HEK293 (cell line): ENCODE measurements at regions not wholly inside any gene's neighbourhood (a gene's known extent, or its start where the extent isn't known, plus 50 kb on each side); places are given as distances from the start of the nearest gene placed in this dataset.

Experiments used
- CTCF ChIA-PET: fragments of 350-600 bp; formaldehyde crosslinking; extraction: SDS; loops from one replicate; lab custom pipeline; 2021; ENCODE audit warnings: antibody characterized with exemption; lab: Yijun Ruan, JAX
- POLR2A ChIA-PET: fragments of 300-600 bp; formaldehyde crosslinking; extraction: SDS; loops from one replicate; lab custom pipeline; 2020; ENCODE audit warnings: antibody characterized with exemption, inconsistent platforms; lab: Yijun Ruan, JAX
- H3K27ac ChIP-seq: fragments of 200-500 bp; sonication (Bioruptor generic); 2 replicates; pipeline ENCODE4 v1.5.1; 2014; ENCODE audit warnings: low read depth, low read length, control low read depth, inconsistent platforms; ENCODE audit errors: extremely low read depth
- H3K36me3 ChIP-seq, 2 experiments: fragments of 200-500 bp in 1 of 2; sonication (Bioruptor generic) in 1 of 2; 1 replicate in 1 of 2; 2 replicates in 1 of 2; pipeline ENCODE4 v1.5.1; 2014 to 2017; ENCODE audit warnings: inconsistent platforms in 2 of 2, low read length in 2 of 2; ENCODE audit not compliant: control insufficient read depth in 2 of 2, insufficient read depth in 1 of 2
- H3K4me1 ChIP-seq: fragments of 200-500 bp; sonication (Bioruptor generic); 2 replicates; pipeline ENCODE4 v1.5.1; 2014; ENCODE audit warnings: mild to moderate bottlenecking, low read length, inconsistent platforms; ENCODE audit not compliant: control insufficient read depth, insufficient read depth
- H3K4me3 ChIP-seq: 2 replicates; pipeline ENCODE4 v1.5.1; 2011; ENCODE audit warnings: low read depth, mild to moderate bottlenecking, control low read depth, low read length, moderate library complexity
- H3K9me3 ChIP-seq: fragments of 200-500 bp; sonication (Bioruptor generic); 2 replicates; pipeline ENCODE4 v1.5.1; 2014; ENCODE audit warnings: low read depth, low read length, inconsistent platforms; ENCODE audit not compliant: control insufficient read depth, insufficient read depth
- KLF17 ChIP-seq: fragments of 450-650 bp; formaldehyde crosslinking; IDR thresholded peaks from 2 replicates; pipeline ENCODE4 v1.5.1; 2016; ENCODE audit warnings: missing biosample characterization, missing genetic modification characterization
- PRDM2 ChIP-seq: fragments of 450-650 bp; formaldehyde crosslinking; IDR thresholded peaks from 2 replicates; pipeline ENCODE4 v1.5.1; 2016; ENCODE audit warnings: missing biosample characterization, missing genetic modification characterization, borderline replicate concordance
- WT1 ChIP-seq: fragments of 450-650 bp; formaldehyde crosslinking; IDR thresholded peaks from 2 replicates; pipeline ENCODE4 v1.5.1; 2016; ENCODE audit warnings: missing biosample characterization, missing genetic modification characterization
- ZBTB10 ChIP-seq: fragments of 450-650 bp; formaldehyde crosslinking; IDR thresholded peaks from 2 replicates; pipeline ENCODE4 v1.5.1; 2016; ENCODE audit warnings: missing biosample characterization, missing genetic modification characterization
- ZNF157 ChIP-seq: fragments of 450-650 bp; formaldehyde crosslinking; IDR thresholded peaks from 2 replicates; pipeline ENCODE4 v1.5.1; 2016; ENCODE audit warnings: missing biosample characterization, missing genetic modification characterization
- ZNF175 ChIP-seq: fragments of 450-650 bp; formaldehyde crosslinking; IDR thresholded peaks from 2 replicates; pipeline ENCODE4 v1.5.1; 2016; ENCODE audit warnings: missing biosample characterization, missing genetic modification characterization
- ZNF18 ChIP-seq: fragments of 450-650 bp; formaldehyde crosslinking; IDR thresholded peaks from 2 replicates; pipeline ENCODE4 v1.5.1; 2016; ENCODE audit warnings: missing biosample characterization, missing genetic modification characterization
- ZNF214 ChIP-seq: fragments of 450-650 bp; formaldehyde crosslinking; IDR thresholded peaks from 2 replicates; pipeline ENCODE4 v1.5.1; 2017; ENCODE audit warnings: missing biosample characterization, mild to moderate bottlenecking, missing genetic modification characterization, borderline replicate concordance
- ZNF280C ChIP-seq: fragments of 450-650 bp; formaldehyde crosslinking; IDR thresholded peaks from 2 replicates; pipeline ENCODE4 v1.5.1; 2016; ENCODE audit warnings: missing biosample characterization, missing genetic modification characterization
- ZNF529 ChIP-seq: fragments of 450-650 bp; formaldehyde crosslinking; IDR thresholded peaks from 2 replicates; pipeline ENCODE4 v1.5.1; 2017; ENCODE audit warnings: missing genetic modification characterization, missing biosample characterization; ENCODE audit not compliant: insufficient replicate concordance
- ZNF530 ChIP-seq: fragments of 450-650 bp; formaldehyde crosslinking; IDR thresholded peaks from 2 replicates; pipeline ENCODE4 v1.5.1; 2016; ENCODE audit warnings: low read depth, missing biosample characterization, missing genetic modification characterization
- ZNF560 ChIP-seq: fragments of 450-650 bp; formaldehyde crosslinking; IDR thresholded peaks from 2 replicates; pipeline ENCODE4 v1.5.1; 2017; ENCODE audit warnings: missing biosample characterization, missing genetic modification characterization, borderline replicate concordance
- ZNF629 ChIP-seq: fragments of 450-650 bp; formaldehyde crosslinking; IDR thresholded peaks from 2 replicates; pipeline ENCODE4 v1.5.1; 2017; ENCODE audit warnings: missing biosample characterization, missing genetic modification characterization
- ZSCAN16 ChIP-seq: fragments of 450-650 bp; formaldehyde crosslinking; IDR thresholded peaks from 2 replicates; pipeline ENCODE4 v1.5.1; 2016; ENCODE audit warnings: missing biosample characterization, missing genetic modification characterization

GRCh38 chr6:141968632-141969031, 164.1 kb upstream of the GJE1 start:
- no peaks in the 10 kb centered on the region for H3K36me3 ChIP-seq
- H3K9me3 ChIP-seq = no peaks in the 10 kb centered on the region
- no peak overlapping the region for H3K27ac ChIP-seq
- TF ChIP-seq ZNF175 (tag by site-specific recombination) = no peak
- TF ChIP-seq ZNF529 = no peak
- no peak for TF ChIP-seq PRDM2
- TF ChIP-seq ZSCAN16 (tag by site-specific recombination) = no peak
- no peak for TF ChIP-seq ZNF629 (tag by site-specific recombination)
- no peak for TF ChIP-seq ZNF157
- no peak for TF ChIP-seq ZNF214 (tag by site-specific recombination)
- no peak overlapping the region for H3K4me3 ChIP-seq
- ChIA-PET POLR2A (no interaction called here), CTCF (interaction anchor here (0.6 kb wide), 2 partner anchors 188 to 593 kb away, joined by 3 to 4 read pairs; no protein-coding TSS in a partner anchor)
- H3K4me1 ChIP-seq = no peaks in the 10 kb centered on the region

GRCh38 chr6:141965016-141965545, 167.6 kb upstream of the GJE1 start:
- Histone ChIP-seq H3K36me3 (no peaks in the 10 kb centered on the region), H3K4me1 (no peaks in the 10 kb centered on the region), H3K27ac (no peak overlapping the region), H3K4me3 (no peak overlapping the region), H3K9me3 (no peaks in the 10 kb centered on the region)
- CTCF ChIA-PET = interaction anchor here (0.8 kb wide), 1 partner anchor 24 kb away, joined by 3 read pairs; no protein-coding TSS in a partner anchor
- TF ChIP-seq ZSCAN16 (tag by site-specific recombination) (no peak), KLF17 (tag by site-specific recombination) (no peak), ZNF280C (tag by site-specific recombination) (no peak), WT1 (tag by site-specific recombination) (no peak), ZNF214 (tag by site-specific recombination) (no peak), ZBTB10 (tag by site-specific recombination) (no peak), ZNF18 (tag by site-specific recombination) (no peak), ZNF530 (no peak), ZNF560 (tag by site-specific recombination) (no peak)
- POLR2A ChIA-PET = no interaction called here
